H1 (cell line): ENCODE measurements at regions not wholly inside any gene's neighbourhood (a gene's known extent, or its start where the extent isn't known, plus 50 kb on each side); places are given as distances from the start of the nearest gene placed in this dataset.

ENCODE experiments used
- ATF2 ChIP-seq: IDR thresholded peaks from 2 replicates; pipeline ENCODE4 v1.6.1; 2012; ENCODE audit warnings: low read length, inconsistent platforms
- ATF3 ChIP-seq: IDR thresholded peaks from 2 replicates; pipeline ENCODE4 v1.6.1; 2011; ENCODE audit warnings: low read depth, mild to moderate bottlenecking, low read length; ENCODE audit not compliant: insufficient read depth
- CREB1 ChIP-seq: IDR thresholded peaks from 2 replicates; pipeline ENCODE4 v1.6.1; 2012; ENCODE audit warnings: inconsistent platforms
- CTCF ChIP-seq, 3 experiments: IDR thresholded peaks; 1 replicate in 2 of 3; 2 replicates in 1 of 3; pipeline versions ENCODE4 v1.5.1 to v1.6.1; 2011; ENCODE audit warnings: low read length in 3 of 3, mild to moderate bottlenecking in 3 of 3, inconsistent platforms in 2 of 3, low read depth in 1 of 3, moderate library complexity in 1 of 3; ENCODE audit not compliant: insufficient read depth in 1 of 3; ENCODE audit errors: control extremely low read depth in 1 of 3
- POLR2A ChIP-seq, 2 experiments: IDR thresholded peaks; 1 replicate in 1 of 2; 2 replicates in 1 of 2; pipeline ENCODE4 v1.6.1; 2011; ENCODE audit warnings: low read depth in 2 of 2, low read length in 2 of 2, mild to moderate bottlenecking in 2 of 2; ENCODE audit errors: control extremely low read depth in 1 of 2
- RAD21 ChIP-seq, 2 experiments: IDR thresholded peaks in 1 of 2; conservative IDR thresholded peaks in 1 of 2; 2 replicates each; pipeline ENCODE4 v1.6.1; 2011; ENCODE audit warnings: low read depth in 2 of 2, low read length in 2 of 2, improper control_type of control experiment in 1 of 2, inconsistent platforms in 1 of 2, mild to moderate bottlenecking in 1 of 2, moderate library complexity in 1 of 2
- TAF1 ChIP-seq: IDR thresholded peaks from 2 replicates; pipeline ENCODE4 v1.6.1; 2011; ENCODE audit warnings: mild to moderate bottlenecking, low read depth, low read length
- TCF12 ChIP-seq: IDR thresholded peaks from 2 replicates; pipeline ENCODE4 v1.6.1; 2011; ENCODE audit warnings: low read depth, mild to moderate bottlenecking, low read length
- TEAD4 ChIP-seq: IDR thresholded peaks from 2 replicates; pipeline ENCODE4 v1.6.1; 2012; ENCODE audit warnings: low read depth, low read length, inconsistent platforms, mixed read lengths
- ZNF274 ChIP-seq: IDR thresholded peaks from 2 replicates; pipeline ENCODE4 v1.7.0; 2012; ENCODE audit warnings: low read length, borderline replicate concordance; ENCODE audit errors: extremely low read depth

DNA sequence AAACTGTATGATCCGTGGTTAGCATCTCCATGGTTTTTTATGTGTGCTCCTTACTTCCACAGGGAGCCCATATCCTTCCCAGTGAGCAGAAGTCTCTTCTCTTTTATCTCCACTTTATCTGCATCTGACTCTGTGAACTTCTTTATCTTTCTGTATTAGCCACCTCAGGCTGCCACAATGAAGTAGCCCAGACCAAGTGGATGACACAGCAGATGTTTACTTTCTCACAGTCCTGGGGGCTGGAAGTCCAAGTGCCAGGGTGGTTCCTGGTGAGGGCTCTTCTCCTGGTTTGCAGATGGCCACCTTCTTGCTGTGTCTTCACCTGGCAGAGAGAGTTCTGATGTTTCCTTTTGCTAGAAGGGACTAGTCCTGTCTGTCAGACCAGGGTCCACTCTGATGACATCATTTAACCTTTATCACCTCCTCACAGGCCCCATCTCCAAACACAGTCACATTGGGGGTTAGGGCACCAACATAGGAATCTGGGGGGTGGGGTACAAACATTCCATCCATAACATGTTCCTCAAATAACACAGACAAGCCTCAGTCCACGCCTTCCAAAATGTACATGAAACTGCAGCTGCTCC is 108.5 kb upstream of the RNF32 start:
- TF ChIP-seq CREB1 (no peak), POLR2A (IDR thresholded peaks at IDR 0.05; ENCODE audit: control extremely low read depth in 1 of 2, low read depth in 2 of 2, low read length in 2 of 2) (no peak), TEAD4 (no peak), TCF12 (no peak), ZNF274 (no peak), ATF3 (no peak), TAF1 (no peak), ATF2 (no peak), RAD21 (IDR thresholded peaks at IDR 0.05 in 1 of 2, conservative IDR thresholded peaks at IDR 0.05 in 1 of 2; ENCODE audit: low read depth in 2 of 2, low read length in 2 of 2) (no peak), CTCF (IDR thresholded peaks at IDR 0.05; ENCODE audit: control extremely low read depth in 1 of 3, insufficient read depth in 1 of 3, low read depth in 1 of 3, low read length in 3 of 3) (no peak)
